Uterus (tissue), 3 donors: ENCODE measurements at regions not wholly inside any gene's neighbourhood (a gene's known extent, or its start where the extent isn't known, plus 50 kb on each side); places are given as distances from the start of the nearest gene placed in this dataset.
A peak's percentile ranks its signal among the peaks of the same experiment; 100 is the strongest.
"Not testable (repeated sequence)": the region's sequence is repeated elsewhere in the genome, so short reads cannot be mapped to it uniquely, and the experiment has no call there.

Source experiments
- DNase-seq, 2 donors: peaks; one replicate each; pipeline ENCODE4 v3.0.0-alpha.2; 2019 to 2020
- H3K27ac ChIP-seq, 2 donors: fragments of 200-600 bp; sonication (generic); 1 replicate in 1 of 2; 2 replicates in 1 of 2; pipeline ENCODE4 v1.5.1; 2016 to 2018
- H3K27me3 ChIP-seq, 2 donors: fragments of 200-600 bp; sonication (generic); one replicate each; pipeline ENCODE4 v1.5.1; 2018 to 2019; ENCODE audit warnings: control low read depth in 1 of 2
- H3K36me3 ChIP-seq, 2 donors: fragments of 200-600 bp; sonication (generic); one replicate each; pipeline ENCODE4 v1.5.1; 2019; ENCODE audit warnings: control low read depth in 1 of 2
- H3K4me1 ChIP-seq, 2 donors: fragments of 200-600 bp; sonication (generic); one replicate each; pipeline ENCODE4 v1.5.1; 2018 to 2019; ENCODE audit warnings: control low read depth in 1 of 2
- H3K4me3 ChIP-seq, 2 donors: fragments of 200-600 bp; sonication (generic); 1 replicate in 1 of 2; 2 replicates in 1 of 2; pipeline ENCODE4 v1.5.1; 2018 to 2019; ENCODE audit warnings: mild to moderate bottlenecking in 1 of 2
- H3K9me3 ChIP-seq, 2 donors: fragments of 200-600 bp; sonication (generic); one replicate each; pipeline ENCODE4 v1.5.1; 2019; ENCODE audit warnings: control low read depth in 1 of 2
- CTCF ChIP-seq, 4 experiments: fragments of 200-600 bp in 2 of 4; fragments of 450-650 bp in 2 of 4; sonication (generic) in 2 of 4; IDR thresholded peaks; one replicate each; pipeline ENCODE4 v1.5.1; 2016 to 2019; ENCODE audit warnings: antibody characterized with exemption in 4 of 4, mild to moderate bottlenecking in 2 of 4, moderate library complexity in 1 of 4
- POLR2A ChIP-seq, 2 donors: fragments of 450-650 bp; IDR thresholded peaks; one replicate each; pipeline ENCODE4 v1.6.1; 2016; ENCODE audit warnings: antibody characterized with exemption in 2 of 2, mild to moderate bottlenecking in 1 of 2, moderate library complexity in 1 of 2
- intact Hi-C: fragments of 100-400 bp; cut with DNase I; formaldehyde crosslinking; loops from one replicate; pipeline ENCODE4 v1.15.1; 2023; ENCODE audit warnings: low total_unique reads
- donor health status: DM: yes; HTN: yes; CAD: no.

- H3K27ac ChIP-seq: no peak overlapping the region
- no peaks in the 10 kb centered on the region for H3K27me3 ChIP-seq
- no peaks in the 10 kb centered on the region for H3K9me3 ChIP-seq
- no peak overlapping the region for H3K4me3 ChIP-seq
- TF ChIP-seq POLR2A (IDR thresholded peaks at IDR 0.05) (no peak), CTCF (IDR thresholded peaks at IDR 0.05) (no peak)
- H3K36me3 ChIP-seq: no peaks in the 10 kb centered on the region
- no peaks in the 10 kb centered on the region for H3K4me1 ChIP-seq
- intact Hi-C loops: no loop called here
- no peak for DNase-seq
Observed at GRCh38 chrX:77017093-77017492, 430.1 kb upstream of the FGF16 start.

- H3K36me3 ChIP-seq, H3K27me3 ChIP-seq, H3K9me3 ChIP-seq, intact Hi-C loops, H3K27ac ChIP-seq, H3K4me1 ChIP-seq, DNase-seq: not testable (repeated sequence)
- peak overlapping the region in 1 of 2 donors; percentile 10 for H3K4me3 ChIP-seq
Observed at GRCh38 chrX:77046180-77046810, 400.9 kb upstream of the FGF16 start.

GRCh38 chrX:77060572-77060971 lies 386.6 kb upstream of the FGF16 start:
- Histone ChIP-seq H3K27me3 (no peaks in the 10 kb centered on the region), H3K9me3 (no peaks in the 10 kb centered on the region), H3K27ac (no peak overlapping the region), H3K4me3 (no peak overlapping the region), H3K36me3 (no peaks in the 10 kb centered on the region), H3K4me1 (no peaks in the 10 kb centered on the region)
- no peak for TF ChIP-seq POLR2A (IDR thresholded peaks at IDR 0.05)
- intact Hi-C loops: no loop called here
- DNase-seq: no peak

- intact Hi-C loops: no loop called here
- TF ChIP-seq CTCF (IDR thresholded peaks at IDR 0.05) (no peak), POLR2A (IDR thresholded peaks at IDR 0.05) (no peak)
- Histone ChIP-seq H3K4me1 (no peaks in the 10 kb centered on the region), H3K36me3 (no peaks in the 10 kb centered on the region), H3K27ac (no peak overlapping the region), H3K27me3 (no peaks in the 10 kb centered on the region), H3K4me3 (no peak overlapping the region), H3K9me3 (no peaks in the 10 kb centered on the region)
- no peak for DNase-seq
Observed at GRCh38 chrX:77061022-77061421, 386.2 kb upstream of the FGF16 start.

GRCh38 chrX:77061545-77061944 lies 385.6 kb upstream of the FGF16 start:
- DNase-seq: no peak
- no peaks in the 10 kb centered on the region for H3K9me3 ChIP-seq
- TF ChIP-seq POLR2A (IDR thresholded peaks at IDR 0.05): no peak
- no peak for TF ChIP-seq CTCF (IDR thresholded peaks at IDR 0.05)
- no peak overlapping the region for H3K27ac ChIP-seq
- H3K4me3 ChIP-seq: no peak overlapping the region
- H3K27me3 ChIP-seq: no peaks in the 10 kb centered on the region
- H3K36me3 ChIP-seq: no peaks in the 10 kb centered on the region
- H3K4me1 ChIP-seq: no peaks in the 10 kb centered on the region
- intact Hi-C loops: no loop called here

- intact Hi-C loops: no loop called here
- Histone ChIP-seq H3K9me3 (no peaks in the 10 kb centered on the region), H3K36me3 (no peaks in the 10 kb centered on the region), H3K27me3 (no peaks in the 10 kb centered on the region), H3K4me1 (no peaks in the 10 kb centered on the region), H3K27ac (no peak overlapping the region), H3K4me3 (no peak overlapping the region)
- DNase-seq: no peak
- TF ChIP-seq CTCF (IDR thresholded peaks at IDR 0.05): no peak
- no peak for TF ChIP-seq POLR2A (IDR thresholded peaks at IDR 0.05)
Observed at GRCh38 chrX:77065896-77066295, 381.3 kb upstream of the FGF16 start.
